GM06990 (cell line): ENCODE measurements at regions not wholly inside any gene's neighbourhood (a gene's known extent, or its start where the extent isn't known, plus 50 kb on each side); places are given as distances from the start of the nearest gene placed in this dataset.

Source experiments
- DNase-seq: peaks from one replicate; pipeline ENCODE4 v3.0.0-alpha.2; 2011; ENCODE audit not compliant: insufficient read length; ENCODE audit errors: extremely low read depth
- H3K27me3 ChIP-seq: replicated peaks from 2 replicates; pipeline ENCODE4 v1.6.0; 2011; ENCODE audit warnings: low read length; ENCODE audit not compliant: control insufficient read depth, insufficient read depth
- H3K36me3 ChIP-seq: 2 replicates; pipeline ENCODE4 v1.5.1; 2011; ENCODE audit warnings: low read length; ENCODE audit not compliant: control insufficient read depth, insufficient read depth
- H3K4me3 ChIP-seq: replicated peaks from 2 replicates; pipeline ENCODE4 v1.5.1; 2011; ENCODE audit warnings: low read depth, mild to moderate bottlenecking, control low read depth, low read length
- TF ChIP-seq, protein P1 (sequence below): IDR thresholded peaks from 2 replicates; pipeline ENCODE4 v1.5.1; 2011; ENCODE audit warnings: low read length, control low read depth, mild to moderate bottlenecking, inconsistent platforms; ENCODE audit not compliant: insufficient read depth, poor library complexity, severe bottlenecking

DNA sequence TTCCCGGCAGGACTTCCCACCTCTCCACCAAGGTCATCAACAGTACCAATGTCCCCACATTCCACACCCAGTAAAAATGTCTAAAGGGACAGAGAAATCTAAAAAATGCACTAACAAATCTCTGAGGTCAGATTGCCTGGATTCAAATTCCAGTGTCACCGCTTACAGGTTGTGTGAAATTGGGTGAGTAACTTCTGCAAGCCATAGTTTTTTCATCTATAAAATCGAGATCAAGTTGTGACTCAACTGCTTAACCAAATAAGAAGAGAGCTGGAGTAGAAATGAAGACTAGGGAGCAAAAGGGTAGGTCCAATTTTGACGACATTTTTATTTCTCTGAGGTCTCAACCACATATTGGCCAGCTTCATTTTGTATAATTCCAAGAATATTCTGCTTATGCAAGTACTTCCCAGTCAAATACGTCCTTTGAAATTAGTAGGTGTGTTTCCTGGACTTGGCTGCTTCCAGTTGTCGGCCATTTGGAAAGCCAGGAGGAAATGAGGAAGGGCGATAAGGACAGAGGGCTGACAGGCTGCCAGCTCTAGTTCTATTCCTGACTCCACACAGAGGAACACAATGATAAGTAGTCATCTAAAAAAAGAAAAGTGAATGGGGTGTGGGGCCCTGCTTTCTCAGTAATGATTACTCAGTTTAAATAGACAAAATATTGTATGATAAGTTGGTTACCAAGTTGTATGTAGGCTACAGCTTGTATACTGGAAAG is 57.7 kb upstream of the ZC3H11B start:
- TF ChIP-seq, protein P1, sequence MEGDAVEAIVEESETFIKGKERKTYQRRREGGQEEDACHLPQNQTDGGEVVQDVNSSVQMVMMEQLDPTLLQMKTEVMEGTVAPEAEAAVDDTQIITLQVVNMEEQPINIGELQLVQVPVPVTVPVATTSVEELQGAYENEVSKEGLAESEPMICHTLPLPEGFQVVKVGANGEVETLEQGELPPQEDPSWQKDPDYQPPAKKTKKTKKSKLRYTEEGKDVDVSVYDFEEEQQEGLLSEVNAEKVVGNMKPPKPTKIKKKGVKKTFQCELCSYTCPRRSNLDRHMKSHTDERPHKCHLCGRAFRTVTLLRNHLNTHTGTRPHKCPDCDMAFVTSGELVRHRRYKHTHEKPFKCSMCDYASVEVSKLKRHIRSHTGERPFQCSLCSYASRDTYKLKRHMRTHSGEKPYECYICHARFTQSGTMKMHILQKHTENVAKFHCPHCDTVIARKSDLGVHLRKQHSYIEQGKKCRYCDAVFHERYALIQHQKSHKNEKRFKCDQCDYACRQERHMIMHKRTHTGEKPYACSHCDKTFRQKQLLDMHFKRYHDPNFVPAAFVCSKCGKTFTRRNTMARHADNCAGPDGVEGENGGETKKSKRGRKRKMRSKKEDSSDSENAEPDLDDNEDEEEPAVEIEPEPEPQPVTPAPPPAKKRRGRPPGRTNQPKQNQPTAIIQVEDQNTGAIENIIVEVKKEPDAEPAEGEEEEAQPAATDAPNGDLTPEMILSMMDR, result no peak
- Histone ChIP-seq H3K36me3 (no peaks in the 10 kb centered on the region), H3K27me3 (no peaks in the 10 kb centered on the region), H3K4me3 (no peak overlapping the region)
- no peak for DNase-seq

DNA sequence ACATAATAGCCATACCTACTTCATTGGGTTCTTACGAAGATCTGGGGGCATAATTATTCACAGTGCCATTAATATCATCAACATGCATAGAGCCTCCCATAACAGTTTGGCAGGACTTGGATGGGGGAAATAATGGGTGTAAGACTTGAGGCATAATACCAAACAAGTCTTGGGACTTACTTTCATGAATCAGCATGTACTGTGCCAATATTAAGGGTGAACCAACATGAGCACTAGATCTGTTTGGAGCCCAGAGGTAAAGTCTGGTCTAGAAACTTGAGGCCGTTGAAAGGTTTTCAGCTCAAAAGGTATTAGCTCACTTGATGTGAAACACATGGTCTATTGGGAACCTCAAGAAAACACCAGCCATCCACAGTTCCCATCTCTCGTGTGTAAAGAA is 56.7 kb upstream of the ZC3H11B start:
- no peaks in the 10 kb centered on the region for H3K27me3 ChIP-seq
- DNase-seq, result no peak
- H3K4me3 ChIP-seq, result no peak overlapping the region
- no peaks in the 10 kb centered on the region for H3K36me3 ChIP-seq
- TF ChIP-seq, protein P1, result no peak

DNA sequence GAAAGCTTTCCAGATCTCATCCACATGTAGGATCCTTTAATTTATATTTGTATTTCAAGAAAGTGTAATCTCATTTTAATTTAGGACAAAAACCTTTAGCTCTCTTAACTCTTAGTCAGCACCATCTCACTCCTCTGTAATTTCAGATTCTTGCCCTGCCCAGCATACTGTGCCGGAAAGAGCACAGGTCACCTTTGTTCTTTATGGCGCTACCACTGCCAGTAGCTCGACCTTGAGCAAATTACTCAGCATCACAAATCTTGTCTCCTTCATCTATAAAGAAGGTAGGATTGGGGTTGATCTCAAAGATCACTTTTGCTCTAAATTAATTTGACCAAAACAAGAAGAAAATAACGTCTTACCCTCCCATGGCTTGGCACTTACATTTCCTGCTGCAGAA is 56.1 kb upstream of the ZC3H11B start:
- TF ChIP-seq, protein P1, result no peak
- Histone ChIP-seq H3K27me3 (no peaks in the 10 kb centered on the region), H3K36me3 (no peaks in the 10 kb centered on the region), H3K4me3 (no peak overlapping the region)
- no peak for DNase-seq

DNA sequence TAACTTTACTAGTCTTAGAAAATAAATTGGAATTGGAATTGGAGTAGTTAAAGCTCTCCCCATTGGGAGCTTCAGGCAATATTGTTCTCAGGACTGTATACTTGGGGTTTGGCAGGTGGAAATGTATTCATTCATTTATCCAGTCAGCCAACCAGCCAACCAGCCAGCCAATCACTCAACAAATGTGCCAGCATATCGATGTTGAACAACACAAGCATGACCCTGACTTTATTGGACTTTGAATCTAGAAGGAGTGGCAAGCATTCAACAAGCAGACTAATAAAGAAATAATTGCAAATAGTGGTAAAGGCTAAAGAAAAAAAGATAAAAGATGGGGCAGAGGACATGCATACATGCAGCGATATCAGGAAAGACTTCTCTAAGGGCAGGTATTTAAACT is 55.5 kb upstream of the ZC3H11B start:
- Histone ChIP-seq H3K4me3 (no peak overlapping the region), H3K36me3 (no peaks in the 10 kb centered on the region), H3K27me3 (no peaks in the 10 kb centered on the region)
- DNase-seq, result no peak
- TF ChIP-seq, protein P1, result no peak

DNA sequence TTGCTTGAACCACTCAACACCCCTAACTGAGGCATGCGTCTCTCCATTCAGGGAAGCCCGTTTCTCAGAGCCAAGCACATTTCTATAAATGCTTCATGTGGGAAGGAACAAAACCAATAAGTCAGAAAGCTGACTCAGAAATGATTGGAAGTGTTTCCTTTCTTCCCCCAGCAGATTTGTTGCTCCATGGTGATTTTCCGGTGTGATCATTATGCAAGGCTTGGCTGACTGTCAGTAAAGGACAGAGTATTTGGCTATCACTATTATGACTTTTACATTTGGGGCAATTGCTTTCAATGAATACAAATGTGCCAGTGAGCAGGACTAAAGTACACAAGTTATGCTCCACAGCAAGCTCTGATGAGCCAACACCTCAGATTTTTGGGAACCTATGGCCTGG is 53.3 kb upstream of the ZC3H11B start:
- TF ChIP-seq, protein P1, result no peak
- H3K4me3 ChIP-seq, result no peak overlapping the region
- no peak for DNase-seq
- H3K27me3 ChIP-seq, result no peaks in the 10 kb centered on the region; the same call in 1 of the 2 replicates
- H3K36me3 ChIP-seq, result no peaks in the 10 kb centered on the region

DNA sequence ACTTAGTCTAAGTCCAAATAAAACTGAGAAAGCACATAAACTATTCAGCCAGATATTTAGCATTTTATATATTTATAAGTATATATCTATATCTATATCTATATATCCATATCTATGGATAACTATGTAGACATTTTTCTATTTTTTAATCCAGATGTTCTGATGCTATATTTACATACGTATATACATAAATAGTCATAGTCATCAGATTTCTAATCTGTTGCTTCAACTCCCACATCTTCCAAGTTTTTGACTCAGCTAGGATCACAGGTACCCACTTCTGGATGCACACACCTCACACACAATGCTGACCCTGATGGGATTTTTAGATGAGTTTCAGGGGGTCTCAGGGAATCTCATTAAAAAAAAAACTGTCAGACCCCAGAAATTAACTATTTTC is 52.2 kb upstream of the ZC3H11B start:
- DNase-seq, result no peak
- H3K36me3 ChIP-seq, result no peaks in the 10 kb centered on the region

More for the DNA sequence above, 52.2 kb upstream of the ZC3H11B start:
- Histone ChIP-seq H3K4me3 (no peak overlapping the region), H3K27me3 (no peaks in the 10 kb centered on the region; the same call in 1 of the 2 replicates)
- TF ChIP-seq, protein P1, result no peak
